Lower lobe of right lung (tissue), 2 donors: ENCODE measurements at regions not wholly inside any gene's neighbourhood (a gene's known extent, or its start where the extent isn't known, plus 50 kb on each side); places are given as distances from the start of the nearest gene placed in this dataset.
"Not testable (repeated sequence)": the region's sequence is repeated elsewhere in the genome, so short reads cannot be mapped to it uniquely, and the experiment has no call there.

ENCODE experiments used
- ATAC-seq, 2 donors: fragments of 200-7000 bp; cut with Tn5 transposase; one replicate each; pipeline ENCODE4 v1.9.1; 2020 to 2022; ENCODE audit warnings: mild to moderate bottlenecking in 2 of 2, moderate library complexity in 2 of 2
- DNase-seq: peaks from one replicate; pipeline ENCODE4 v3.0.0-alpha.2; 2020
- H3K27ac ChIP-seq: fragments of 200-600 bp; one replicate; pipeline ENCODE4 v1.8.0; 2022
- H3K27me3 ChIP-seq: fragments of 200-600 bp; one replicate; pipeline ENCODE4 v1.8.0; 2022; ENCODE audit warnings: low read depth
- H3K36me3 ChIP-seq: fragments of 200-600 bp; one replicate; pipeline ENCODE4 v1.8.0; 2022; ENCODE audit warnings: mild to moderate bottlenecking
- H3K4me1 ChIP-seq: fragments of 200-600 bp; one replicate; pipeline ENCODE4 v1.8.0; 2022
- H3K4me3 ChIP-seq: fragments of 200-600 bp; one replicate; pipeline ENCODE4 v1.8.0; 2022; ENCODE audit warnings: mild to moderate bottlenecking
- H3K9me3 ChIP-seq: fragments of 200-600 bp; one replicate; pipeline ENCODE4 v1.8.0; 2022
- intact Hi-C: fragments of 100-400 bp; cut with DNase I; formaldehyde crosslinking; loops from one replicate; pipeline ENCODE4 v1.11.0; 2022
- donor health status: DM: no; HTN: yes; CAD: no; lungs with severe emphysema.

DNA sequence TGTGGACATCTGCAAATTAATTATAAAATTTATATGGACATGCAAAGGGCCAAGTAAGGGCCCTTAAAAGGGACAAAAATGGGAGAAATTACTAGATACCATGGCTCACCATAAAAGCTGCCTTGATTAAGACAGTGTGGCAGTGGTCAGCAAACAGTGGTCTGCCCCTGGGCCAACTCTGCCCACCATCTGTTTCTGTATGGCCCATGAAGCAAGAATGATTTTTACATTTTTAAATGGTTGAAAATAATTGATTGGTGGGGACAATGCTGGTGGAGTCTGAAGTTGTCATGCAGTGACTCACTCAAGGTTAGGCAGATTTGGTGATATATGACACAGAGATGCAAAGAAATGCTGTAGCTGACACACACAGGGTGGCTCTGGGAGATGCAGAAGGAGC lies 143.2 kb upstream of the PRDM7 start:
- DNase-seq, ATAC-seq: not testable (repeated sequence)

GRCh38 chr16:90175610-90176009 lies 98.5 kb upstream of the PRDM7 start:
- H3K27ac ChIP-seq, DNase-seq, H3K9me3 ChIP-seq, intact Hi-C loops, H3K36me3 ChIP-seq, H3K27me3 ChIP-seq, H3K4me1 ChIP-seq, H3K4me3 ChIP-seq, ATAC-seq: not testable (repeated sequence)

More for the DNA sequence above, 143.2 kb upstream of the PRDM7 start:
- H3K27me3 ChIP-seq, H3K9me3 ChIP-seq, H3K27ac ChIP-seq, intact Hi-C loops, H3K4me3 ChIP-seq, H3K36me3 ChIP-seq, H3K4me1 ChIP-seq: not testable (repeated sequence)

GRCh38 chr16:90171626-90172025 lies 94.5 kb upstream of the PRDM7 start:
- intact Hi-C loops, DNase-seq, H3K27ac ChIP-seq: not testable (repeated sequence)

GRCh38 chr16:90169127-90169655 lies 92.1 kb upstream of the PRDM7 start:
- intact Hi-C loops, H3K36me3 ChIP-seq, H3K9me3 ChIP-seq, H3K4me3 ChIP-seq, ATAC-seq, H3K27ac ChIP-seq, H3K4me1 ChIP-seq, H3K27me3 ChIP-seq: not testable (repeated sequence)
- peak; percentile 5 for DNase-seq

More at GRCh38 chr16:90171626-90172025, 94.5 kb upstream of the PRDM7 start:
- H3K36me3 ChIP-seq, H3K4me3 ChIP-seq, H3K4me1 ChIP-seq, H3K27me3 ChIP-seq, H3K9me3 ChIP-seq, ATAC-seq: not testable (repeated sequence)

DNA sequence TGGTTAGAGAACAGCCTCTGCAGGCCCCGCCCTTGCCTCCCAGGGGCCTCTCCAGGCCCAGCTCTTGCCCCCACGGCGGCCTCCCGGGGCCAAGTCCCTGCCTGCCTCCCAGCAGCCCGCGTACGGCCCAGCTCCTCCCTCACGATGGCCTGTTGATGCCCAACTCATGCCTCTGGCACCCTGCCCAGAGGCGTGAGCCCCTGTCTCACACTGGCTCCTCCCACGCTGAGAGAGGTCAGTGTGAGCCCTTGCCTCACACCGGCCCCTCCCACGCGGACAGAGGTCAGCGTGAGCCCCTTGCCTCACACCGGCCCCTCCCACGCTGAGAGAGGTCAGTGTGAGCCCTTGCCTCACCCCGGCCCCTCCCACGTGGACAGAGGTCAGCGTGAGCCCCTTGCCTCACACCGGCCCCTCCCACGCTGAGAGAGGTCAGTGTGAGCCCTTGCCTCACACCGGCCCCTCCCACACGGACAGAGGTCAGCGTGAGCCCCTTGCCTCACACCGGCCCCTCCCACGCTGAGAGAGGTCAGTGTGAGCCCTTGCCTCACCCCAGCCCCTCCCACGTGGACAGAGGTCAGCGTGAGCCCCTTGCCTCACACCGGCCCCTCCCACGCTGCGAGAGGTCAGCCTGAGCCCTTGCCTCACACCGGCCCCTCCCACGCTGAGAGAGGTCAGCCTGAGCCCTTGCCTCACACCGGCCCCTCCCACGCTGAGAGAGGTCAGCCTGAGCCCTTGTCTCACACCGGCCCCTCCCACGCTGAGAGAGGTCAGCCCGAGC lies 91.4 kb upstream of the PRDM7 start:
- ATAC-seq, H3K27ac ChIP-seq, intact Hi-C loops, H3K4me3 ChIP-seq, H3K36me3 ChIP-seq, H3K4me1 ChIP-seq, H3K27me3 ChIP-seq, H3K9me3 ChIP-seq: not testable (repeated sequence)
- DNase-seq, result peak; percentile 49

DNA sequence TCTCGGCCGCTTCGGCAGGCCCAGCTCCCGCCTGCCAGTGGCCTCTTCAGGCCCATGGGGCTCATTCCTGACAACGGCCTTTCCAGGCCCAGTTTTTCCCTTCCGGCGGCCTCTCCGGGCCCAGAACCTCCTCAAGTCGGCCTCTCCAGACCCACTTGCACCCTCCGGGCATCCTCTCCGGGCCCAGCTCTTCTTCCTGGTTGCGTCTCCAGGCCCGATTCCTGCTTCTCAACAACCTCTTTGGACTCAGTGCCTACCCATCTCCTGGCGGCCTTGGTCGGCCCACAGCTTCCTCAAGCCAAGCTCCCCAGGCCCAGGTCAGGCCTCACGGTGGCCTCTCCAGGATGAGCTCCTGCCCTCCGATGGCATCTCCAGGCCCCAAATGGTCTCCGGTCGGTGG lies 90.6 kb upstream of the PRDM7 start:
- H3K9me3 ChIP-seq, H3K4me1 ChIP-seq, DNase-seq, H3K27ac ChIP-seq, H3K36me3 ChIP-seq, H3K4me3 ChIP-seq, ATAC-seq, H3K27me3 ChIP-seq, intact Hi-C loops: not testable (repeated sequence)

DNA sequence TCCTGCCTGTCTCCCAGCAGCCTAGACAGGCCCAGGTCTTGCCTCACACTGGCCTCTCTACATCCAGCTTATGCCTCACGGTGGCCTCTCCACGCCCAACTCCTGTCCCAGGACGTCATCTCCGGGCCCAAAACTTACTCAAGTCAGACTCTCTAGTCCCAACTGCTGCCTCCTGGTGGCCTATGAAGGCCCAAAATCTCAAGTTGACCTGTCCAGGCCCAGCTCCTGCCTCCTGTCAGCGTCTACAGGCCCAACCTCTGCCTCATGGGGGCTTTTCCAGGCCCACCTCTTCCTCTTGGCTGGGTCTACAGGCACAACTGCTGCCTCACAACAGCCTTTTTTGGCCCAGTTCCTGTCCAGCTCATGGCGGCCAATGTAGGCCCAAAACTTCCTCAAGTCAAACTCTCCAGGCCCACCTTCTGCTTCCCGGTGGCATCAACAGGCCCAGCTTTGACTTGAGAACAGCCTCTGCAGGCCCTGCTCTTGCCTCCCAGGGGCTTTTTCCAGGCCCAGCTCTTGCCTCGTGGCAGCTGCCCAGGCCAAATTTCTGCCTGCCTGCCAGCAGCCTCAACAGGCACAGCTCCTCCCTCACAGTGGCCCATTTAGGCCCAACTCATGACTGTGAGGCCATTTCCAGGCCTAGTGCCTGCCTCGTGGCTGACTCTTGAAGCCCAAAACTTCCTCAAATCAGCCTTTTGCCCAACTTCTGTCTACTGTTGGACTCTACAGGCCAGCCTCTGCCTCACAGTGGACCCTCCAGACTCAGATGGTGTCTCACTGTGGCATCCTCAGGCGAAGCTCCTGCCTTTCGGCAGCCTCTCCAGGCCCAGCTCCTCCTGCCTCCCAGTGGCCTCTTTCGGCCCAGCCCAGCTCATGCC lies 89.8 kb upstream of the PRDM7 start:
- H3K9me3 ChIP-seq, H3K36me3 ChIP-seq, H3K27ac ChIP-seq, intact Hi-C loops, H3K4me3 ChIP-seq, ATAC-seq, H3K27me3 ChIP-seq, H3K4me1 ChIP-seq: not testable (repeated sequence)
- DNase-seq, result peak; percentile 11

GRCh38 chr16:90151027-90151426 lies 73.9 kb upstream of the PRDM7 start:
- intact Hi-C loops, H3K27ac ChIP-seq, DNase-seq, H3K4me1 ChIP-seq, H3K36me3 ChIP-seq, H3K27me3 ChIP-seq, ATAC-seq, H3K4me3 ChIP-seq, H3K9me3 ChIP-seq: not testable (repeated sequence)
